ACC112 (cell line): ENCODE measurements at regions not wholly inside any gene's neighbourhood (a gene's known extent, or its start where the extent isn't known, plus 50 kb on each side); places are given as distances from the start of the nearest gene placed in this dataset.
A peak's percentile ranks its signal among the peaks of the same experiment; 100 is the strongest.

Source experiments
- H2AFZ ChIP-seq: fragments of 200-600 bp; sonication (generic); one replicate; pipeline ENCODE4 v1.6.0; 2017; ENCODE audit warnings: antibody characterized with exemption, low read length; ENCODE audit not compliant: unreplicated experiment
- H3K27ac ChIP-seq: fragments of 200-600 bp; sonication (generic); 2 replicates; pipeline ENCODE4 v1.5.1; 2014; ENCODE audit warnings: low read depth, mild to moderate bottlenecking, antibody characterized with exemption, low read length, moderate library complexity
- H3K27me3 ChIP-seq: fragments of 200-600 bp; sonication (generic); 2 replicates; pipeline ENCODE4 v1.6.1; 2014; ENCODE audit warnings: mild to moderate bottlenecking, antibody characterized with exemption, low read length, moderate library complexity, mixed read lengths; ENCODE audit not compliant: insufficient read depth
- H3K36me3 ChIP-seq: fragments of 200-600 bp; sonication (generic); 2 replicates; pipeline ENCODE4 v1.6.1; 2016; ENCODE audit warnings: mild to moderate bottlenecking, antibody characterized with exemption, low read length, moderate library complexity, mixed read lengths; ENCODE audit not compliant: insufficient read depth
- H3K4me1 ChIP-seq: fragments of 200-600 bp; sonication (generic); one replicate; pipeline ENCODE4 v1.6.1; 2016; ENCODE audit warnings: low read length, mixed read lengths; ENCODE audit not compliant: insufficient read depth, unreplicated experiment, control insufficient read depth
- H3K4me3 ChIP-seq: fragments of 200-600 bp; sonication (generic); 2 replicates; pipeline ENCODE4 v1.5.1; 2014; ENCODE audit warnings: mild to moderate bottlenecking, low read depth, low read length
- H3K79me2 ChIP-seq: fragments of 200-600 bp; sonication (generic); one replicate; pipeline ENCODE4 v1.6.0; 2016; ENCODE audit warnings: low read length; ENCODE audit not compliant: control insufficient read depth, unreplicated experiment, insufficient read depth

DNA sequence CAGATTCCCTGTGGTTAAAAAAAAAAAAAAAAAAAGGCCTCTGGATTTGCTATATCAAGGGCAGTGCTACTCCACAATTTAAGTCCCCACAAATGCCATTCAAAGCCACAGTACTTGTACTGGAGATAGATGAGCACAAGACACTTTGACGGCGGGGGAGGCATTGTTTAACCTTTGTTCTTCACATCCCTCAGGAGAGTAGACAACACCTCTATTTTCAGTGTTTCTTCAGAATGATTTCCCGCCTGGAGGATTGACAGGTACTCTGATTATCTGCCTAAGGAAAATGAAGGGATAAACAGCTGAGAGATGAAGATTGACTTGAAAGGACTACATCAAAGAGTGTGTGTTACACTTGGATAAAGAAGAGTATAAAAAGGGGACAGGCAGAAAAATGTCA, 58.7 kb downstream of the OTOL1 start:
- Histone ChIP-seq H3K4me1 (no peaks in the 10 kb centered on the region), H3K4me3 (no peak overlapping the region), H3K79me2 (no peaks in the 10 kb centered on the region), H3K27me3 (no peaks in the 10 kb centered on the region), H3K36me3 (no peaks in the 10 kb centered on the region), H3K27ac (no peak overlapping the region), H2AFZ (no peak overlapping the region)

DNA sequence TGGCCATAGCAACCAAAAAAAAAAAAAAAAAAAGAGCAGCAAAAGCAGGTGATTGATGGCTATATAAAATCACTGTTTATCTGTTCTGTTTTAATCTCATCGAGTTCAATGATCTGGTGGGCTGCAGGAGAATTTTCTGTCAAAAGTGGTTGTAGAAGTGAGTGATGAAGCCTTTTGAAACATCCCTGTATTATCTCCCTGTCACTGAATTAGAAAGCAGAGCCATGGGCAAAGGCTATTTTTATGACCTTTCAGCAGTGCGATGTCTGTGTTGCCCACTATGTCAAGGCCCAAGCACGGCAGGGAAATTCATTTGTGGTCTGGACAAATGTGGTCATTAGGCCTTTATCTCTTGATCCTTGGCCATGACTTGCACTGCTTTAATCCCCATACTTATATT, 59.9 kb downstream of the OTOL1 start:
- H3K4me3 ChIP-seq = no peak overlapping the region
- no peaks in the 10 kb centered on the region for H3K4me1 ChIP-seq
- H3K27me3 ChIP-seq = no peaks in the 10 kb centered on the region

GRCh38 chr3:161556941-161557340, 60.3 kb downstream of the OTOL1 start:
- Histone ChIP-seq H3K27me3 (no peaks in the 10 kb centered on the region), H3K4me1 (no peaks in the 10 kb centered on the region), H3K4me3 (no peak overlapping the region), H3K79me2 (no peaks in the 10 kb centered on the region), H2AFZ (no peak overlapping the region), H3K36me3 (no peaks in the 10 kb centered on the region), H3K27ac (no peak overlapping the region)

More for the DNA sequence above, 59.9 kb downstream of the OTOL1 start:
- no peak overlapping the region for H3K27ac ChIP-seq
- H3K36me3 ChIP-seq = no peaks in the 10 kb centered on the region
- no peaks in the 10 kb centered on the region for H3K79me2 ChIP-seq
- H2AFZ ChIP-seq = no peak overlapping the region

DNA sequence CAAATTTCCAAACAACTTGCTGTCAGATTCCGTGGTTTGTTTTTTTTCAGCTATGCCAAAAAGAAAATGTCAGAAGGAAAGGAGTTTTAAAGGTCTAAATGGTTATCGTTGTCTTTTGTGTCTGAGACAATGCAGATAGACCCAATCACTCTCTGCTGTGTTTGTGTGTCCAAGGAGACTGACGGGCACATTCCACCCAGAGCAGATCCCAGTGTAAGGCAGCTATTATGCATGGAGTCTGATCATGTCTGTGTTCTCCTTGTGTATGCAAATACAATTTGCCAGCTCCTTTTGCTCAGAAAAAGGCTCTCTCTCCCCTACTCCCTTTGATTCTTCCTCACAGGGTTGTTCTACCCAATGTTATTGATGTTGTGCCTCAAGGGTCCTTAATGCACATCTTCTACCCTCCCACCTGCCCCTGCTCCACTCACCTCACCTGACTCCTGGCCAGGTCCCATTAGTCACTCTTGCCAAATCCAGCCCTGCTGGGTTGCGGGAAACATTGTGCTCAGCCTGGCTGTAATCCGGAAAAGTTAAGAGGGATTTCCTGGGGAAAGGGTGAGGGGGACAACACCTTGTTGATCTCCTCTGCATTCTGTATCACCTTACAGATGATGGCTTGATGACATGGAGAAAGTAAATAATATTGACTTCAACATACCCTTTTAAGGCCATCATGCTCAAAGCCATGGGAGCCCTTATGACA, 61.0 kb downstream of the OTOL1 start:
- H3K36me3 ChIP-seq = no peaks in the 10 kb centered on the region
- no peaks in the 10 kb centered on the region for H3K27me3 ChIP-seq
- no peak overlapping the region for H3K27ac ChIP-seq
- no peak overlapping the region for H3K4me3 ChIP-seq
- no peak overlapping the region for H2AFZ ChIP-seq
- H3K79me2 ChIP-seq = no peaks in the 10 kb centered on the region
- no peaks in the 10 kb centered on the region for H3K4me1 ChIP-seq

DNA sequence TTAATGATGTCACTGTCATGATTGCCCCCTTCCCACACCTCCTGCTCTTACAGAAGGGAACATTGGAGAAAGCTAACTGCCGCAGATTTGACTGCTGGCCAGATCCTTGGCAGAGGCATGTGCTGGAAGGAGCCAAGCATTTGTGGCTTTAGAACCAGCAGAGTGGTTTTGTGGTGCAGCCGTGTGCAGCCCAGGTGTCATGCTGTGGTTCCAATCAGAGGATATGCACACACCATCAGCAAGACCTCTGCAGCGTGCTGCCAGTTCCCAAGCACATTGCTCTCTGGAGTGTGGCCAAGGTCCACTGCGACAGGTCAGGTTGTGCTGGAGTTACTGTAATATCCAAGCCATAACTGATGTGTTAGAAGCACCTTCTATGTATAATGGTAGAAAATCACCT, 61.6 kb downstream of the OTOL1 start:
- Histone ChIP-seq H2AFZ (no peak overlapping the region), H3K36me3 (no peaks in the 10 kb centered on the region), H3K4me3 (no peak overlapping the region), H3K79me2 (no peaks in the 10 kb centered on the region), H3K27ac (no peak overlapping the region), H3K27me3 (no peaks in the 10 kb centered on the region), H3K4me1 (no peaks in the 10 kb centered on the region)

DNA sequence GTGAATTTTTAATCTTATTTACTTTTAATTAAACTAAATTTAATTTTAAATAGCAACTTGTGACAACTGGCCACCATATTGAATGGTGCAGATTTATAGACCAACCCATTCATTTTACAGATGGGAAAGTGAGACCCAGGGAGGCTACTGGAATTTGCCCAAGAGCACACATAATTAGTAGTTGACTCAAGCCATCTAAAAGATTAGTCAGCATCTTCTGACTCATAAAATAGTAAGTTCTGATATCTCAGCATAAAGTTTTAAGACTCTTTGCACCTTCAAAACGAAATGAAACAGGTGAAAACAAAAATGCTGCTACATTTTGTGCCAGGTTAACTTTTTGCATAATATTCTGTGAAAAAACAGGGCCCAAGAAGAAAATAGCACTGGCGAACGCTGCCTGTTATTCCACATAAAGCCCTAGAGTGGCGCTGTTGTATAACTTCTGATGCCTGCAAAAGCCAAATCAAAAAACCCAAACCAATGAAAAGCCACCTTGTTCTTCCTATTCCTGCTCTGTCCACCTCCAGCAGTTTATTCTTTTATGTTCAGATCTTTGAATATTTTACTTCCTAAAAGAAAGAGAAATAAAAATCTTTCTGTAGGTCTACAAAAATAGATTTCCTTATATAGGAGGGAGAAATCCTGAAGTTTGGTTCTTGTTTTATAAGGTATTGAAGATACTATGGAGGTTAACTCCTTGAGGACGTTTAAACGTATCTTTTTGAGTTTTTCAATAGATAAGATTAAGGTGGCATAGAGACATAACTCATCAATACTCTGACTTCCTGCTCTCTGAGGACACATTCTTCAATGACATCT, 62.8 kb downstream of the OTOL1 start:
- Histone ChIP-seq H3K36me3 (no peaks in the 10 kb centered on the region), H3K27me3 (no peaks in the 10 kb centered on the region), H3K4me3 (no peak overlapping the region), H3K4me1 (no peaks in the 10 kb centered on the region), H2AFZ (no peak overlapping the region), H3K27ac (no peak overlapping the region), H3K79me2 (no peaks in the 10 kb centered on the region)

DNA sequence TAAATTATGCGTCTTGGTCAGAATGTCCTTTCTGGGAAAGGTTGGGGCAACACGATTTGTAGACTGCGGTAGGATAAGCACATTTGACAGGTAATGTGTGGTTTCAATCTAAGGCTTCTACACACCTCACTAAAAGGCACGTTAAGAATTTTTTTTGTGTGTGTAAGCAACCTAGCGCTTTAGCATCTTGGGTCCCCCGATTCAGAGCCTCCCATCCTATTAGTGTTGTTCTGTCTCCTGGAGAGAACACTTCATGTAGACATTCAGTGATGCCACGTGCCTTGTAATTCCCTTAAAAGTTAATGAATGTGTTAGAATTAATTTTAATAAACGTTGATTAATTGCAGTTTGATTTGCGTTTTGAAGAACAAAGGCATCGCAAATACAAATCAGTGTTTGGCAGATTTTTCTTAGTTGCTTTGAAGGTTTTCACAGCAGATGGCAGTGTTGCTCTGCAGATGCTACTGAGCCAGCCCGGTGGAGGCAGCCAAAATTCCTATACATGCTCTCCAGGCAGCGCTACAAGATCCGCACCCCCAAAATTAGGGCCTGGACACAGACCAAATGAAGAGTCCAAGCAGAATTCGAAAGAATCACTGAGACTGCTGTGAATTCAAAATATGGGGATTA, 63.5 kb downstream of the OTOL1 start:
- Histone ChIP-seq H2AFZ (no peak overlapping the region), H3K4me3 (0 out of 2 replicates have a peak overlapping the region, but pooled peaks have one; percentile 46), H3K27ac (no peak overlapping the region), H3K27me3 (no peaks in the 10 kb centered on the region), H3K4me1 (no peaks in the 10 kb centered on the region), H3K36me3 (no peaks in the 10 kb centered on the region), H3K79me2 (no peaks in the 10 kb centered on the region)

GRCh38 chr3:161567577-161568361, 71.2 kb downstream of the OTOL1 start:
- H3K27ac ChIP-seq = no peak overlapping the region
- no peaks in the 10 kb centered on the region for H3K36me3 ChIP-seq
- H3K4me3 ChIP-seq = no peak overlapping the region
- no peak overlapping the region for H2AFZ ChIP-seq
- no peaks in the 10 kb centered on the region for H3K79me2 ChIP-seq
- H3K27me3 ChIP-seq = peaks cover 2% of the 10 kb centered on the region; the same call in 1 of the 2 replicates
- H3K4me1 ChIP-seq = peaks cover 7% of the 10 kb centered on the region

- Histone ChIP-seq H3K79me2 (no peaks in the 10 kb centered on the region), H3K4me3 (no peak overlapping the region), H3K27ac (no peak overlapping the region), H3K27me3 (peaks cover 2% of the 10 kb centered on the region; the same call in 1 of the 2 replicates), H3K36me3 (no peaks in the 10 kb centered on the region), H3K4me1 (peaks cover 7% of the 10 kb centered on the region), H2AFZ (peak overlapping the region; percentile 14)
Measured at GRCh38 chr3:161568671-161569070, 72.1 kb downstream of the OTOL1 start.

DNA sequence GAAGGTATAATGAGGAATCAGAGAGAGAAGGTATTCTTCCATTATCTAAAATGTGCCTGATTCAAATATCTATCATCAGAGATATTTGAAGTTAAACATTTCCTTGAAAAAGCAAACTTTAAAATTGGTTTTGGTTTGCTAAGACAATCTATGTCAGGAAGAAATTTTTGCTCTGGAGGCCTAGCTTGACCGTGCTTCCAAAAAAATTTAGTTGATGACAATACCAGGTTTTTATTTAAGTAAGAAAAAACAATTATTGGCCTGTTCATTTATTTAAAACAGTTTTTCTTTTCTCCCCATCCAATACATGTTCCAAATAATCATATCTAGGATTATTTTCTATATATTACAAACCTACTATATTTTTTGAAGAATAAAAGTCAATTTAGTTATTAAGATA, 75.3 kb downstream of the OTOL1 start:
- Histone ChIP-seq H3K4me3 (no peak overlapping the region), H3K4me1 (peaks cover 7% of the 10 kb centered on the region), H3K79me2 (no peaks in the 10 kb centered on the region), H3K27ac (no peak overlapping the region), H3K36me3 (no peaks in the 10 kb centered on the region), H2AFZ (no peak overlapping the region), H3K27me3 (peaks cover 2% of the 10 kb centered on the region; the same call in 1 of the 2 replicates)
